Spleen (tissue), 11 donors: ENCODE measurements at regions not wholly inside any gene's neighbourhood (a gene's known extent, or its start where the extent isn't known, plus 50 kb on each side); places are given as distances from the start of the nearest gene placed in this dataset.

Experiments used
- DNase-seq: peaks from one replicate; pipeline ENCODE4 v3.0.0-alpha.2; 2020
- H3K27ac ChIP-seq, 8 donors: fragments of 200-600 bp; sonication (generic) in 7 of 8; 1 replicate in 4 of 8; 2 replicates in 4 of 8; pipeline versions ENCODE4 v1.5.0 to v1.8.0; 2016 to 2021; ENCODE audit warnings: inconsistent platforms in 4 of 8, mild to moderate bottlenecking in 4 of 8, moderate library complexity in 1 of 8
- H3K27me3 ChIP-seq, 7 donors: fragments of 200-600 bp; sonication (generic) in 6 of 7; replicated peaks in 1 of 7; 1 replicate in 4 of 7; 2 replicates in 3 of 7; pipeline versions ENCODE4 v1.5.0 to v1.8.0; 2016 to 2021; ENCODE audit warnings: inconsistent platforms in 3 of 7, mild to moderate bottlenecking in 1 of 7
- H3K36me3 ChIP-seq, 6 donors: fragments of 200-600 bp; sonication (generic) in 5 of 6; 1 replicate in 4 of 6; 2 replicates in 2 of 6; pipeline versions ENCODE4 v1.5.0 to v1.8.0; 2016 to 2021; ENCODE audit warnings: inconsistent platforms in 2 of 6
- H3K4me1 ChIP-seq, 6 donors: fragments of 200-600 bp; sonication (generic) in 5 of 6; 1 replicate in 3 of 6; 2 replicates in 3 of 6; pipeline versions ENCODE4 v1.5.0 to v1.8.0; 2016 to 2021; ENCODE audit warnings: inconsistent platforms in 3 of 6
- H3K4me3 ChIP-seq, 8 donors: fragments of 200-600 bp; sonication (generic) in 7 of 8; 1 replicate in 4 of 8; 2 replicates in 4 of 8; pipeline versions ENCODE4 v1.5.0 to v1.8.0; 2016 to 2021; ENCODE audit warnings: inconsistent platforms in 4 of 8, mild to moderate bottlenecking in 4 of 8, moderate library complexity in 2 of 8
- H3K9me3 ChIP-seq, 8 donors: fragments of 200-600 bp; sonication (generic) in 7 of 8; 1 replicate in 4 of 8; 2 replicates in 4 of 8; pipeline versions ENCODE4 v1.5.0 to v1.8.0; 2016 to 2021; ENCODE audit warnings: inconsistent platforms in 4 of 8
- CTCF ChIP-seq, 11 experiments: fragments of 200-600 bp in 7 of 11; fragments of 450-650 bp in 4 of 11; sonication (generic) in 4 of 11; IDR thresholded peaks in 8 of 11; conservative IDR thresholded peaks in 3 of 11; 1 replicate in 7 of 11; 2 replicates in 4 of 11; pipeline versions ENCODE4 v1.4.0 to v1.8.0; 2016 to 2021; ENCODE audit warnings: antibody characterized with exemption in 11 of 11, inconsistent platforms in 4 of 11, mild to moderate bottlenecking in 1 of 11
- POLR2A ChIP-seq, 3 donors: fragments of 450-650 bp; IDR thresholded peaks; one replicate each; pipeline ENCODE4 v1.5.1; 2017; ENCODE audit warnings: antibody characterized with exemption in 3 of 3, mild to moderate bottlenecking in 1 of 3
- POLR2AphosphoS5 ChIP-seq, 3 donors: sonication (generic); formaldehyde crosslinking; IDR thresholded peaks; one replicate each; pipeline ENCODE4 v1.5.1; 2017; ENCODE audit warnings: antibody characterized with exemption in 3 of 3
- WGBS, 5 donors: extraction: QIAGEN DNeasy Blood & Tissue Kit in 3 of 5; methylation state at CpG; one replicate each; pipeline versions ENCODE4 v1.1.5 to v1.1.7; 2013 to 2018; 5-methylcytosine and 5-hydroxymethylcytosine counted together
- intact Hi-C: fragments of 100-400 bp; cut with DNase I; formaldehyde crosslinking; loops from one replicate; pipeline ENCODE4 v1.15.0; 2023; ENCODE audit warnings: low total_unique reads
- donor health status: healthy with polysubstance abuse.
- donor health status: DM: no; HTN: no; CAD: no; lungs with moderate emphysema.
- donor health status: DM: no; HTN: no; CAD: no.
- donor health status: Bipolar disorder and iron deficiency.
- donor health status: healthy.
- donor health status: DM: no; HTN: no; CAD: no.
- donor health status: DM: yes; HTN: yes; CAD: no.

- 57 to 82% (median 74%) methylated on average over 3 of the region's 3 CpGs for WGBS, 5 donors
- H3K4me1 ChIP-seq = no peaks in the 10 kb centered on the region
- intact Hi-C loops = no loop called here
- no peak for TF ChIP-seq POLR2AphosphoS5 (IDR thresholded peaks at IDR 0.05)
- TF ChIP-seq CTCF (IDR thresholded peaks at IDR 0.05 in 8 of 11, conservative IDR thresholded peaks at IDR 0.05 in 3 of 11) = no peak
- TF ChIP-seq POLR2A (IDR thresholded peaks at IDR 0.05) = no peak
- H3K27me3 ChIP-seq = no peaks in the 10 kb centered on the region
- no peak overlapping the region for H3K4me3 ChIP-seq
- no peaks in the 10 kb centered on the region for H3K36me3 ChIP-seq
- peaks cover 0 to 22% (median 14%) of the 10 kb centered on the region in 8 donors for H3K9me3 ChIP-seq
- no peak for DNase-seq
- H3K27ac ChIP-seq = no peak overlapping the region
These were observed 314.6 kb downstream of the BLID start for GRCh38 chr11:121801394-121801748.

GRCh38 chr11:121800731-121801393 lies 315.2 kb downstream of the BLID start:
- Histone ChIP-seq H3K36me3 (no peaks in the 10 kb centered on the region), H3K9me3 (peaks cover 0 to 22% (median 14%) of the 10 kb centered on the region in 8 donors), H3K4me3 (no peak overlapping the region), H3K27ac (no peak overlapping the region), H3K4me1 (no peaks in the 10 kb centered on the region), H3K27me3 (no peaks in the 10 kb centered on the region)
- no peak for TF ChIP-seq POLR2AphosphoS5 (IDR thresholded peaks at IDR 0.05)
- 39 to 60% (median 53%) methylated on average over 10 of the region's 10 CpGs for WGBS, 5 donors
- intact Hi-C loops = no loop called here
- no peak for DNase-seq

- Histone ChIP-seq H3K27ac (no peak overlapping the region), H3K4me3 (no peak overlapping the region), H3K9me3 (peaks cover 0 to 22% (median 14%) of the 10 kb centered on the region in 8 donors), H3K27me3 (no peaks in the 10 kb centered on the region), H3K36me3 (no peaks in the 10 kb centered on the region), H3K4me1 (no peaks in the 10 kb centered on the region)
- intact Hi-C loops = no loop called here
- TF ChIP-seq CTCF (IDR thresholded peaks at IDR 0.05 in 8 of 11, conservative IDR thresholded peaks at IDR 0.05 in 3 of 11) = no peak
- no peak for TF ChIP-seq POLR2AphosphoS5 (IDR thresholded peaks at IDR 0.05)
- no peak for TF ChIP-seq POLR2A (IDR thresholded peaks at IDR 0.05)
- no peak for DNase-seq
These were observed 315.8 kb downstream of the BLID start for GRCh38 chr11:121800240-121800639.

- 88 to 98% (median 95%) methylated on average over 3 of the region's 3 CpGs for WGBS, 5 donors
- peaks cover 0 to 22% (median 14%) of the 10 kb centered on the region in 8 donors for H3K9me3 ChIP-seq
- H3K27me3 ChIP-seq = no peaks in the 10 kb centered on the region
- H3K4me3 ChIP-seq = no peak overlapping the region
- no peaks in the 10 kb centered on the region for H3K36me3 ChIP-seq
- no peaks in the 10 kb centered on the region for H3K4me1 ChIP-seq
- H3K27ac ChIP-seq = no peak overlapping the region
- TF ChIP-seq CTCF (IDR thresholded peaks at IDR 0.05 in 8 of 11, conservative IDR thresholded peaks at IDR 0.05 in 3 of 11) = no peak
- TF ChIP-seq POLR2AphosphoS5 (IDR thresholded peaks at IDR 0.05) = no peak
- no peak for TF ChIP-seq POLR2A (IDR thresholded peaks at IDR 0.05)
- intact Hi-C loops = no loop called here
- DNase-seq = no peak
These were observed 318.5 kb downstream of the BLID start for GRCh38 chr11:121797496-121797895.

- H3K4me3 ChIP-seq = no peak overlapping the region
These were observed 320.8 kb downstream of the BLID start for GRCh38 chr11:121795174-121795573.

More at GRCh38 chr11:121795174-121795573, 320.8 kb downstream of the BLID start:
- Histone ChIP-seq H3K4me1 (no peaks in the 10 kb centered on the region), H3K9me3 (peaks cover 0 to 18% (median 13%) of the 10 kb centered on the region in 8 donors), H3K36me3 (no peaks in the 10 kb centered on the region), H3K27me3 (no peaks in the 10 kb centered on the region), H3K27ac (no peak overlapping the region)
- TF ChIP-seq CTCF (IDR thresholded peaks at IDR 0.05 in 8 of 11, conservative IDR thresholded peaks at IDR 0.05 in 3 of 11) = no peak
- no peak for TF ChIP-seq POLR2AphosphoS5 (IDR thresholded peaks at IDR 0.05)
- TF ChIP-seq POLR2A (IDR thresholded peaks at IDR 0.05) = no peak
- WGBS, 5 donors = 68 to 84% (median 80%) methylated on average over 7 of the region's 7 CpGs
- no peak for DNase-seq
- intact Hi-C loops = no loop called here
